Right forelimb (tissue), 1 donor: ENCODE measurements at regions not wholly inside any gene's neighbourhood (a gene's known extent, or its start where the extent isn't known, plus 50 kb on each side); places are given as distances from the start of the nearest gene placed in this dataset.
"Not testable (repeated sequence)": the region's sequence is repeated elsewhere in the genome, so short reads cannot be mapped to it uniquely, and the experiment has no call there.

Experiments used
- DNase-seq: peaks from one replicate; pipeline ENCODE4 v3.0.0-alpha.2; 2018

- not testable (repeated sequence) for DNase-seq
These were observed 568.7 kb upstream of the PTGER4 start for GRCh38 chr5:40111036-40111435.

- DNase-seq, result not testable (repeated sequence)
These were observed 570.8 kb upstream of the PTGER4 start for GRCh38 chr5:40108764-40109390.

GRCh38 chr5:40107786-40108185 lies 571.9 kb upstream of the PTGER4 start:
- DNase-seq, result not testable (repeated sequence)

GRCh38 chr5:40106847-40107246 lies 572.9 kb upstream of the PTGER4 start:
- DNase-seq, result no peak

GRCh38 chr5:40098313-40098712 lies 581.4 kb upstream of the PTGER4 start:
- no peak for DNase-seq

- no peak for DNase-seq
These were observed 586.2 kb upstream of the PTGER4 start for GRCh38 chr5:40093550-40093949.

GRCh38 chr5:40089269-40089668 lies 590.4 kb upstream of the PTGER4 start:
- no peak for DNase-seq

- DNase-seq, result no peak
These were observed 595.1 kb upstream of the PTGER4 start for GRCh38 chr5:40084614-40085013.

- no peak for DNase-seq
These were observed 597.4 kb upstream of the PTGER4 start for GRCh38 chr5:40082313-40082712.

GRCh38 chr5:40080191-40080590 lies 599.5 kb upstream of the PTGER4 start:
- DNase-seq, result no peak

GRCh38 chr5:40078898-40079575 lies 600.7 kb upstream of the PTGER4 start:
- no peak for DNase-seq

- DNase-seq, result no peak
These were observed 604.9 kb upstream of the PTGER4 start for GRCh38 chr5:40074826-40075225.

GRCh38 chr5:40073927-40074326 lies 605.8 kb upstream of the PTGER4 start:
- DNase-seq, result no peak

- DNase-seq, result no peak
These were observed 607.8 kb upstream of the PTGER4 start for GRCh38 chr5:40071870-40072269.

- no peak for DNase-seq
These were observed 613.1 kb upstream of the PTGER4 start for GRCh38 chr5:40066616-40067015.

GRCh38 chr5:40052808-40053207 lies 626.9 kb upstream of the PTGER4 start:
- DNase-seq, result no peak

- DNase-seq, result no peak
These were observed 622.0 kb upstream of the DAB2 start for GRCh38 chr5:40046792-40047191.

- DNase-seq, result no peak
These were observed 620.6 kb upstream of the DAB2 start for GRCh38 chr5:40045429-40045828.

GRCh38 chr5:40043916-40044315 lies 619.1 kb upstream of the DAB2 start:
- no peak for DNase-seq

GRCh38 chr5:40041452-40041851 lies 616.7 kb upstream of the DAB2 start:
- no peak for DNase-seq

GRCh38 chr5:40037713-40038112 lies 612.9 kb upstream of the DAB2 start:
- DNase-seq, result no peak

GRCh38 chr5:40034441-40034840 lies 609.7 kb upstream of the DAB2 start:
- no peak for DNase-seq

- DNase-seq, result no peak
These were observed 608.6 kb upstream of the DAB2 start for GRCh38 chr5:40033411-40033810.

GRCh38 chr5:40033009-40033408 lies 608.2 kb upstream of the DAB2 start:
- DNase-seq, result no peak

GRCh38 chr5:40030661-40031060 lies 605.9 kb upstream of the DAB2 start:
- DNase-seq, result no peak
